ENCODE measurements at regions not wholly inside any gene's neighbourhood (a gene's known extent, or its start where the extent isn't known, plus 50 kb on each side); places are given as distances from the start of the nearest gene placed in this dataset.
A peak's percentile ranks its signal among the peaks of the same experiment; 100 is the strongest.
"Not testable (repeated sequence)": the region's sequence is repeated elsewhere in the genome, so short reads cannot be mapped to it uniquely, and the experiment has no call there.

- DNase-seq (ENCODE audit: low read depth), result no peak
Observed at GRCh38 chr2:217366266-217366895, 506.5 kb upstream of the TNP1 start.

- no peak for DNase-seq (ENCODE audit: low read depth)
Observed at GRCh38 chr2:217365656-217366055, 505.8 kb upstream of the TNP1 start.

DNA sequence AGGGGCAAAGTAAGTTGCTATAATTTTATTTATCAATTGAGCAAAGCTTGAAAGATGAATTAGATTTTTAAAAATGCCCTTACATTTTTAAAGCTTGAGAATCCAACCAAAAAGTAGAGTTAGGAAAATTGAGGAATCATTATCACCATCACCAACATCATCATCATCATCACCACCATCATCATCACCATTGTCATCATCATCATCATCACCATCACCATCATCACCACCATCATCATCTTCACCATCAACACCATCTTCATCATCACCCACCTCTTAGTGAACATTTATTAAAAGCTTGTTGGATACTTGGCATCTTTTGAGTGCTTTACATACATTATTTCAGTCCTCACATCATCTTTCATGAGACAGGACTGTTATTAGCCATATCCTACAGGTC lies 504.4 kb upstream of the TNP1 start:
- DNase-seq (ENCODE audit: low read depth), result no peak

- DNase-seq (ENCODE audit: low read depth), result no peak
Observed at GRCh38 chr2:217363470-217363869, 503.6 kb upstream of the TNP1 start.

GRCh38 chr2:217362710-217363109 lies 502.8 kb upstream of the TNP1 start:
- no peak for DNase-seq (ENCODE audit: low read depth)

DNA sequence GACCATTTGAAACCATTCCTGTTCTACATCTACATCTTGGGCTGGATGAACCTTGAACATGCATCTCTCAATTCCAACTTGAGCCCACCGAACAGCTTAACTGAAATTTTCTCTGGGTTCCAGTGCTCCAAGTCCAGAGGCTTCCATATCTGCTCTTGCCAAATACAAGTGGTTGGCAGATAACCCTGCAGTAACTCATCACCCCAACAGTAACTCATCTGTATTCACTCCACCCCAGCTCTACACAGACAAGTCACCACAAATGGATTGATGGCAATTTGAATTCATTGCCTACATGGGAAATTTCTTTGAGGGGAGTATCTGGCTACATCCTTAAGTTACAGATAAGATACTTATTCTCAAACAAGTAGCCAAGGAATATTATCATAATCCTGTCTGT lies 502.4 kb upstream of the TNP1 start:
- DNase-seq (ENCODE audit: low read depth), result no peak

GRCh38 chr2:217361483-217361880 lies 501.6 kb upstream of the TNP1 start:
- no peak for DNase-seq (ENCODE audit: low read depth)

GRCh38 chr2:217360781-217361482 lies 501.1 kb upstream of the TNP1 start:
- DNase-seq (ENCODE audit: low read depth), result peak; percentile 60

DNA sequence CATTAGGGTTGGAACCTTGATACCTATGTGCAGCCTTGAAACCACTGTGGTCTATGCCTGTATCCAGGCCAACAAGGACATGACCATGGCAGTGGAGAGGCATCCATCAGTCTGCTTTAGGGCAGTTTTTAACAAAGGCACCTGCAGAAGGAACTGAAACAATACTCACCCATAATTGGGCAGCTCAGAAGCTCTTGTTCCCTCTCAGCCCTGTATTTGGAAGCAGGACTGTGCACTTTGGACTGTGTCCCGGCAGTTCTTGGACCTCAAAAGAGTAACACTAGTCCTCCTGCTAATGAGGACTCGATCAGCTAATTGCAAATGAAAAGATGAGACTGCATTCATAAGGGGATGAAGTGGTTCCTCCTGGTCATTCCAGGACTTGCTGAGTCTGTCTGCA lies 500.2 kb upstream of the TNP1 start:
- DNase-seq (ENCODE audit: low read depth), result no peak

DNA sequence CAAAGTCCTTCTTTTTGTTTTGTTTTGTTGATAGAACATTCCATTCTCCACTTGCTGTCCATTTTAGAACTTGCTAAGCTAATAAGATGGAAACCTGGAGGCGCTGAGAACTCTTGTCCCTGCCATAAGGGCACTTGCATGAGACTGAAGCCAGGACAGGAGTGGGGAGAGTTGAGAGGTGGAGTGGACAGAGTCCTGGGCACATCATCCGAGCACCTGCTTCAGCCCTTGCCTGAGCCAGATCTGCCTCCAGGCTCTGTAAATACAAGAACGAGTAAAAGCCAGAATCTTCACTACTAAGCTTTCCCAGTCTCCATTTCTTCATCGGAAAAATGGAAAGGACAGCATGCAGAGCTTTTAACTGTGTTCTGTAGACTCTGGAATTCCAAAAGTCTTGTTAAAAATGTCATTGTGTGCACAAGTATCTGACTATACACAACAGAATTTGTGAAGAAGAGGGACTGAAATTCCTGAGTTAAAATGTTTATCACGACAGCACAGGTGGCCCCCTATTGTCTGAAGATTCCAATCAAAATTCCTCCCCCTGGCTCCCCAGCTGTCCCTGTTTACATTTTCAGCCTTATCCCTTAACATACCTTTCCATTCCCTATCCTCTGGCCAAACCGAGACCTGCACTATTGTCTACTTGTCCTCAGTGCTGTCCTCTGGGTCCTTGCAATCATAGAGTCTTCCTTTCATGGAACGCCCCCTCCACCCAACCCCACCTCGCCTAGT lies 498.2 kb upstream of the TNP1 start:
- no peak for DNase-seq (ENCODE audit: low read depth)

DNA sequence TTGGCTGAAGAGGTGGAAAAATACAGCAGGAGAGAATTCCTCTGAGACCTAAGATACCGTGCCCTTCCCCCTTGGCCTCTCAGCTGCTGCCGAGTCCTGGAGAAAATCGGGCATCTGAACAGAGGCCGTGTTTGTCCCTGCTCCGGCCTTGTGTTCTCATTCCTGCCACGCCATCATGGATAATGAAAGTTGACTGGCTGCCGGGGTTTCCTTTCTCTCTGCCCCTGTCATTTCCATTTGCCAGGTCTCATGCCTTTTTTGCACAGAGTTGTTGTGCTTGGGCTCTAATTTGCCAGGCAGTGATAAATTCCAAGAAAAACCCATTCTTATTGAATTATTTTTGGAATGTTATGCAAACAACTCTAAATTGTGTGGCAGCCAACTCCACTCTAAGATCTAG lies 496.9 kb upstream of the TNP1 start:
- DNase-seq (ENCODE audit: low read depth), result no peak

GRCh38 chr2:217356142-217356541 lies 496.3 kb upstream of the TNP1 start:
- no peak for DNase-seq (ENCODE audit: low read depth)

DNA sequence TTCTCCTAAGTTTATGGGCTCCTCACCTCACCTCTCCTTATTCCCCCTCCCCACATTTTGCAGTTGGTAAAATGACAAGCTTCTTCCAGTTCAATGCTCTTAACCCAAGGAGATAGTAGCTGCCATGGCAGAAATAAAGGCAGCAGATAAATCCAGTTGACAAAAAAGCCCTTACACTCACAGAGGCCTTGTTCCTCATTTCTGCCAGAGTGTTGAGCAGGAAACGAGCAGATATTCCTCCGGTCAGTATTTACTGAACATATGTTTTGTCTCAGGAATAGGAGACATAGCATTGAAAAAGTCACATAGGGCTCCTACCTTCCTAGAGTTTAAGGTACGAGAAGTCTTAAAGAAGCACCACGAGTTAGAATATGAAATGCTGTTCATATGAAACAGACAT lies 493.7 kb upstream of the TNP1 start:
- DNase-seq (ENCODE audit: low read depth), result no peak

GRCh38 chr2:217351378-217351777 lies 491.5 kb upstream of the TNP1 start:
- DNase-seq (ENCODE audit: low read depth), result no peak

- no peak for DNase-seq (ENCODE audit: low read depth)
Observed at GRCh38 chr2:217349251-217349650, 489.4 kb upstream of the TNP1 start.

DNA sequence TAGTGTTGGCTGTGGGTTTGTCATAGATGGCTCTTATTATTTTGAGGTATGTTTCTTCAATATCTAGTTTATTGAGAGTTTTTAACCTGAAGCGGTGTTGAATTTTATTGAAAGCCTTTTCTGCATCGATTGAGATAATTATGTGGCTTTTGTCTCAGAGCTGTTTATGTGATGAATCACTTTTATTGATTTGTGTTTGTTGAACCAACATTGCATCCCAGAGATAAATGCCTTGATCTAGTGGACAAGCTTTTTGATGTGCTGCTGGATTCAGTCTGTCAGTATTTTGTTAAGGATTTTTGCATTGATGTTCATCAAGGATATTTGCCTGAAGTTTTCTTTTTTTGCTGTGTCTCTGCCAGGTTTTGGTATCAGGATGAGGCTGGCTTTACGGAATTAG lies 487.8 kb upstream of the TNP1 start:
- DNase-seq (ENCODE audit: low read depth), result not testable (repeated sequence)

GRCh38 chr2:217346043-217346442 lies 486.2 kb upstream of the TNP1 start:
- DNase-seq (ENCODE audit: low read depth), result not testable (repeated sequence)

GRCh38 chr2:217340899-217341298 lies 481.0 kb upstream of the TNP1 start:
- no peak for DNase-seq (ENCODE audit: low read depth)

DNA sequence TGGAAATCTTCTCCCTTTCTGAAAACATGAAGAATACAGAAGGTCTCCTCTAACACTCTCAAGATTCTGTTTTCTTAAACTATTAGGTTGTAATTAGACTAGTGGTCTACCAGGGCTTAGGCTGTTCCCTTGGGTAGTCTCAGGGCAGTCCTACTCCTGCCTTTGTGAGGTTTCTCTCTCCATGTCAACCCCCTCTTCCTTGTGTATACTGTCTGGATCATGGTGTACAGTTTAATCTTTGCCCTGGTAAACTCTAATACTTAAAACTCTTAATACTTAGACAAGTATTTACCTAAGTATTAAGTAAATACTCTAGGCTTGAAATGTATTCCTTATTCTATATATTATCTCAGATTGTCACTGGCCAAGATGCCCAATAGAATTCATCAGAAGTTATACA lies 480.3 kb upstream of the TNP1 start:
- no peak for DNase-seq (ENCODE audit: low read depth)

- DNase-seq (ENCODE audit: low read depth), result no peak
Observed at GRCh38 chr2:217339753-217340152, 479.9 kb upstream of the TNP1 start.

DNA sequence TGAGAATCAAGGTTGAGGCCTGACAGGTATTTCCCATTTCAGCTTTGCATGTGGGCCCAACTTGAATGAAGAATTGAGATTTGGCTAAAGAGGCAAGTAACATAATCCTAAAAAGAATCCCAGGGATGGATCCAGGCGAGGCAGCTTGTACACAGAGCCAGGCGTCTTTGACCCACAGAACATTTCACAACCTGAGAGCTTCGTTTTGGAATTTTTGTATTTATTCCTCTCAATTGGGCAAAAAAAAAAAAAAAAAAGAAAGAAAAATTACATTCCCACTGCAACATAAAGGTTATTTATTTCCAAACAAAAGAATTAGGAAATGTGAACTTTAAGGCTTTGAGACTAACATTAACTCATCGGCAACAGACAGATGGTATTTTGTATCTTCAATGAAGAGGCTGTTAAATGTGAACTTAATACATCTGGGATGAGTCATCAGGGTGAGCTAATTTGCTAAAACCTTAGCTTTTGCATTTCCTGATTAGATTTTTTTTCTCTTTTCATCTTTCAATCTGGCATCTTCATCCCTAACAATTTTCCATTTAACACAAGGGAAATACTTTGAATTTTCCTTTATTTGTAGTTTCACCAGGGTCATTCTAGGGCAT lies 478.5 kb upstream of the TNP1 start:
- peak; percentile 87 for DNase-seq (ENCODE audit: low read depth)

- DNase-seq (ENCODE audit: low read depth), result no peak
Observed at GRCh38 chr2:217337771-217338170, 477.9 kb upstream of the TNP1 start.

DNA sequence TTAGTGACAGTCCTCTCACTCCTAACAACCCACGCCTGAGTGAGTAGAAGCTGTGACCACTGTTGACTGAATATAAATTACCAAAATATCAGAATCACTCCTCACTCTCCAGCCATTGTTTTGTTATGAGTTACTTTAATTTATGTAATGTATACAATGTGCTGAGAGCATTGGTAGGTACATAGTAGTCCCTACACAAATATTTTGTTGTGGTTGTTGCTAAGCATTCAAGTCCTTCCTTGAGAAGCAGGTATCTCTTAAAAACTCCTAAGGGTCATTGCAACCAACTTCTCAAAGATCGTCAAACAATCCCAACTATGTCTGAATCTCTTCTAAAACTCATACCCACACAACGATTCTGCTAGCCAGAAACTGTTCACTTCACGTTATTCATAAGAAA lies 476.8 kb upstream of the TNP1 start:
- no peak for DNase-seq (ENCODE audit: low read depth)
